WTC11 (cell line): ENCODE measurements at regions not wholly inside any gene's neighbourhood (a gene's known extent, or its start where the extent isn't known, plus 50 kb on each side); places are given as distances from the start of the nearest gene placed in this dataset.

Experiments used
- ATAC-seq: fragments of 200-7000 bp; cut with Tn5 transposase; 2 replicates; pipeline ENCODE4 v1.10.0; 2021; ENCODE audit warnings: mild to moderate bottlenecking, moderate library complexity
- CTCF ChIA-PET: fragments of 300-600 bp; sonication (Branson Sonifier 250); formaldehyde crosslinking; loops from one replicate; lab custom pipeline; 2021; ENCODE audit warnings: antibody characterized with exemption; lab: Charles Lee
- POLR2A ChIA-PET: fragments of 350-600 bp; sonication (Branson Sonifier 250); formaldehyde crosslinking; loops from one replicate; lab custom pipeline; 2021; ENCODE audit warnings: antibody characterized with exemption; lab: Charles Lee
- DNase-seq: peaks from one replicate; pipeline ENCODE4 v3.0.0; 2021; ENCODE audit warnings: low spot score
- H3K27ac Mint-ChIP-seq: 2 replicates; pipeline ENCODE4 v1.8.0; 2021; ENCODE audit warnings: mixed read lengths
- H3K27me3 Mint-ChIP-seq: 2 replicates; pipeline ENCODE4 v1.8.0; 2021; ENCODE audit warnings: low read depth, mild to moderate bottlenecking, moderate library complexity, mixed read lengths
- H3K36me3 Mint-ChIP-seq: 2 replicates; pipeline ENCODE4 v1.8.0; 2021; ENCODE audit warnings: mixed read lengths
- H3K4me1 Mint-ChIP-seq: 2 replicates; pipeline ENCODE4 v1.8.0; 2022; ENCODE audit warnings: mixed read lengths
- H3K4me3 Mint-ChIP-seq: 2 replicates; pipeline ENCODE4 v1.8.0; 2021; ENCODE audit warnings: mild to moderate bottlenecking, moderate library complexity, mixed read lengths
- H3K9me3 Mint-ChIP-seq: 2 replicates; pipeline ENCODE4 v1.8.0; 2021; ENCODE audit warnings: mixed read lengths
- ATF1 ChIP-seq: sonication (generic); formaldehyde crosslinking; IDR thresholded peaks from 2 replicates; pipeline ENCODE4 v1.8.1; 2023; ENCODE audit warnings: mild to moderate bottlenecking, moderate library complexity, missing genetic modification reagents
- CTCF ChIP-seq: fragments of 200-600 bp; IDR thresholded peaks from 2 replicates; pipeline ENCODE4 v1.8.0; 2022; ENCODE audit warnings: antibody characterized with exemption
- EMX1 ChIP-seq: fragments of 250-450 bp; sonication (Bioruptor Pico); IDR thresholded peaks from 2 replicates; pipeline ENCODE4 v1.8.0; 2021; ENCODE audit warnings: mild to moderate bottlenecking
- ETV6 ChIP-seq: sonication (generic); formaldehyde crosslinking; IDR thresholded peaks from 2 replicates; pipeline ENCODE4 v1.8.1; 2022; ENCODE audit warnings: mild to moderate bottlenecking, missing genetic modification reagents
- HMGA2 ChIP-seq: fragments of 250-450 bp; sonication (Bioruptor Pico); IDR thresholded peaks from 2 replicates; pipeline ENCODE4 v1.4.0; 2021; ENCODE audit warnings: mild to moderate bottlenecking, moderate library complexity
- IRF1 ChIP-seq: sonication (generic); formaldehyde crosslinking; IDR thresholded peaks from 2 replicates; pipeline ENCODE4 v1.8.0; 2023; ENCODE audit warnings: missing genetic modification reagents
- MLX ChIP-seq: sonication (generic); formaldehyde crosslinking; IDR thresholded peaks from 2 replicates; pipeline ENCODE4 v1.8.1; 2023; ENCODE audit warnings: mild to moderate bottlenecking, missing genetic modification reagents, moderate library complexity
- MXD4 ChIP-seq: fragments of 250-450 bp; sonication (Bioruptor Pico); IDR thresholded peaks from 2 replicates; pipeline ENCODE4 v1.8.0; 2021; ENCODE audit warnings: mild to moderate bottlenecking, moderate library complexity, borderline replicate concordance
- MYBL2 ChIP-seq: sonication (generic); formaldehyde crosslinking; IDR thresholded peaks from 2 replicates; pipeline ENCODE4 v1.8.1; 2023; ENCODE audit warnings: mild to moderate bottlenecking, moderate library complexity, missing genetic modification reagents
- NFATC4 ChIP-seq: fragments of 250-450 bp; sonication (Bioruptor Pico); IDR thresholded peaks from 2 replicates; pipeline ENCODE4 v1.9.0; 2021; ENCODE audit warnings: mild to moderate bottlenecking
- NFE2L1 ChIP-seq: sonication (generic); formaldehyde crosslinking; IDR thresholded peaks from 2 replicates; pipeline ENCODE4 v1.8.1; 2023; ENCODE audit warnings: missing genetic modification reagents
- NR1H2 ChIP-seq: sonication (generic); formaldehyde crosslinking; IDR thresholded peaks from 2 replicates; pipeline ENCODE4 v1.9.0; 2021; ENCODE audit warnings: mild to moderate bottlenecking, moderate library complexity, missing genetic modification reagents
- NR2C2 ChIP-seq: sonication (generic); formaldehyde crosslinking; IDR thresholded peaks from 2 replicates; pipeline ENCODE4 v1.8.0; 2022; ENCODE audit warnings: mild to moderate bottlenecking, missing genetic modification reagents
- OVOL2 ChIP-seq: fragments of 250-450 bp; sonication (Bioruptor Pico); IDR thresholded peaks from 2 replicates; pipeline ENCODE4 v1.9.0; 2021; ENCODE audit warnings: mild to moderate bottlenecking, borderline replicate concordance
- PRRX2 ChIP-seq: fragments of 250-450 bp; sonication (Bioruptor Pico); IDR thresholded peaks from 2 replicates; pipeline ENCODE4 v1.8.0; 2021; ENCODE audit warnings: mild to moderate bottlenecking
- RELA ChIP-seq: sonication (generic); formaldehyde crosslinking; IDR thresholded peaks from 2 replicates; pipeline ENCODE4 v1.8.1; 2022; ENCODE audit warnings: missing genetic modification reagents, mild to moderate bottlenecking, borderline replicate concordance
- SMAD3 ChIP-seq: sonication (generic); formaldehyde crosslinking; IDR thresholded peaks from 2 replicates; pipeline ENCODE4 v1.8.0; 2022; ENCODE audit warnings: missing genetic modification reagents, mild to moderate bottlenecking, borderline replicate concordance
- SMAD4 ChIP-seq: sonication (generic); formaldehyde crosslinking; IDR thresholded peaks from 2 replicates; pipeline ENCODE4 v1.8.0; 2022; ENCODE audit warnings: mild to moderate bottlenecking, missing genetic modification reagents
- ZNF219 ChIP-seq: sonication (generic); formaldehyde crosslinking; IDR thresholded peaks from 2 replicates; pipeline ENCODE4 v1.8.0; 2023; ENCODE audit warnings: missing genetic modification reagents, mild to moderate bottlenecking, borderline replicate concordance
- ZNF232 ChIP-seq: sonication (generic); formaldehyde crosslinking; IDR thresholded peaks from 2 replicates; pipeline ENCODE4 v1.8.0; 2022; ENCODE audit warnings: mild to moderate bottlenecking, missing genetic modification reagents
- ZNF317 ChIP-seq: sonication (generic); formaldehyde crosslinking; IDR thresholded peaks from 2 replicates; pipeline ENCODE4 v1.8.1; 2023; ENCODE audit warnings: low read depth, mild to moderate bottlenecking, moderate library complexity, missing genetic modification reagents, borderline replicate concordance
- ZNF396 ChIP-seq: fragments of 250-450 bp; sonication (Bioruptor Pico); IDR thresholded peaks from 2 replicates; pipeline ENCODE4 v1.8.0; 2021; ENCODE audit warnings: mild to moderate bottlenecking, moderate library complexity, borderline replicate concordance
- ZNF416 ChIP-seq: fragments of 250-450 bp; sonication (Bioruptor Pico); IDR thresholded peaks from 2 replicates; pipeline ENCODE4 v1.9.0; 2021; ENCODE audit warnings: mild to moderate bottlenecking, inconsistent platforms
- TF ChIP-seq, protein P1 (sequence below): sonication (generic); formaldehyde crosslinking; IDR thresholded peaks from 2 replicates; pipeline ENCODE4 v1.8.1; 2022; ENCODE audit warnings: missing genetic modification reagents, borderline replicate concordance
- TF ChIP-seq, protein P2 (sequence below): fragments of 250-450 bp; sonication (Bioruptor Pico); IDR thresholded peaks from 2 replicates; pipeline ENCODE4 v1.9.0; 2021; ENCODE audit warnings: mild to moderate bottlenecking
- TF ChIP-seq, protein P3 (sequence below): sonication (generic); formaldehyde crosslinking; IDR thresholded peaks from 2 replicates; pipeline ENCODE4 v1.8.0; 2023; ENCODE audit warnings: missing genetic modification reagents, mild to moderate bottlenecking, borderline replicate concordance

DNA sequence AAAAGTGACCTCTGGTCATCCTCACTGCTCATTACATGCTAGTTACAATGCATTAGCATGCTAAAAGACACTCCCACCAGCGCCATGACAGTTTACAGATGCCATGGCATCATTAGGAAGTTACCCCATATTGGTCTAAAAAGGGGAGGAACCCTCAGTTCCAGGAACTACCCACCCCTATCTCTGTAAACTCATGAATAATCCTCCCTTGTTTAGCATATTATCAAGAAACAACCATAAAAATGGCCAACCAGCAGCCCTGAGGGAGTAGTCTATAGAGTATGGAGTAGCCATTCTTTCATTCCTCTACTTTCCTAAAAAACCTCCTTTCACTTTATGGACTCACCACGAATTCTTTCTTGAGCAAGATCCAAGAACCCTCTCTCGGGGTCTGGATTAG, 89.4 kb downstream of the ATPSCKMT start:
- TF ChIP-seq ZNF219 (CRISPR knock-in tag): no peak
- no peak for TF ChIP-seq MXD4 (CRISPR knock-in tag)
- TF ChIP-seq MLX (CRISPR knock-in tag): no peak
- TF ChIP-seq CTCF: no peak
- TF ChIP-seq, protein P1, sequence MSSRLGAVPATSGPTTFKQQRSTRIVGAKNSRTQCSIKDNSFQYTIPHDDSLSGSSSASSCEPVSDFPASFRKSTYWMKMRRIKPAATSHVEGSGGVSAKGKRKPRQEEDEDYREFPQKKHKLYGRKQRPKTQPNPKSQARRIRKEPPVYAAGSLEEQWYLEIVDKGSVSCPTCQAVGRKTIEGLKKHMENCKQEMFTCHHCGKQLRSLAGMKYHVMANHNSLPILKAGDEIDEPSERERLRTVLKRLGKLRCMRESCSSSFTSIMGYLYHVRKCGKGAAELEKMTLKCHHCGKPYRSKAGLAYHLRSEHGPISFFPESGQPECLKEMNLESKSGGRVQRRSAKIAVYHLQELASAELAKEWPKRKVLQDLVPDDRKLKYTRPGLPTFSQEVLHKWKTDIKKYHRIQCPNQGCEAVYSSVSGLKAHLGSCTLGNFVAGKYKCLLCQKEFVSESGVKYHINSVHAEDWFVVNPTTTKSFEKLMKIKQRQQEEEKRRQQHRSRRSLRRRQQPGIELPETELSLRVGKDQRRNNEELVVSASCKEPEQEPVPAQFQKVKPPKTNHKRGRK: no peak
- no peak for TF ChIP-seq NR1H2
- no peak for TF ChIP-seq SMAD3 (CRISPR knock-in tag)
- no peak for TF ChIP-seq OVOL2 (CRISPR knock-in tag)
- TF ChIP-seq ZNF317 (CRISPR knock-in tag): no peak
- TF ChIP-seq NFATC4 (CRISPR knock-in tag): no peak
- TF ChIP-seq ZNF416 (CRISPR knock-in tag): no peak
- no peak for TF ChIP-seq MYBL2 (CRISPR knock-in tag)
- TF ChIP-seq ZNF232 (CRISPR knock-in tag): no peak
- TF ChIP-seq NR2C2 (CRISPR knock-in tag): no peak
- TF ChIP-seq HMGA2 (CRISPR knock-in tag): no peak
- ChIA-PET POLR2A (no interaction called here), CTCF (interaction anchor here (2.6 kb wide), 1 partner anchor 41 kb away, joined by 14 read pairs; no protein-coding TSS in a partner anchor)
- Mint-ChIP-seq H3K4me1 (peaks cover 62% of the 10 kb centered on the region), H3K36me3 (peaks cover 11% of the 10 kb centered on the region), H3K27ac (no peak overlapping the region), H3K9me3 (peaks cover 25% of the 10 kb centered on the region), H3K27me3 (no peaks in the 10 kb centered on the region), H3K4me3 (no peak overlapping the region)
- DNase-seq (no peak), ATAC-seq (no peak)

DNA sequence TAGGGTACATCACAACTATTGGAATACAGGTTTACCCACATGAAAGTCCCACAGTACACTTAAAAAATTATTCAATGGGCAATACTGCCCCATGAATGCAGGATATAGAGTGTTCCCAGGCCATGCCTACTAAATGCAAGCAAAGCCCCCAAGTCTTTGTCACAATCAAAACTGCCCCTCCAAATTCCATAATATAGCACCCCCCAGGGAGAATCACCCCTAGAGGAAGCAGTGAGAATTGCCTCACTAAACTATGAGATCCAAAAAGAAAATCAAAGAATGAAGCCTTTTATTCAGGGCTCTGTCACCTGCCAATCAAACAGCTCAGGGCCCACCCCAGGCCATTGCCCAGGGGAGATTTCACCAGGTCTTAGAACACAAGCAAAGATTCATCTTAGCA, 90.8 kb downstream of the ATPSCKMT start:
- no peaks in the 10 kb centered on the region for H3K27me3 Mint-ChIP-seq
- no peaks in the 10 kb centered on the region; the same call in 1 of the 2 replicates for H3K36me3 Mint-ChIP-seq
- peaks cover 62% of the 10 kb centered on the region for H3K4me1 Mint-ChIP-seq
- no peak overlapping the region for H3K4me3 Mint-ChIP-seq
- ATAC-seq (no peak), DNase-seq (no peak)
- TF ChIP-seq ZNF396 (CRISPR knock-in tag): no peak
- TF ChIP-seq PRRX2 (CRISPR knock-in tag): no peak
- TF ChIP-seq, protein P2, sequence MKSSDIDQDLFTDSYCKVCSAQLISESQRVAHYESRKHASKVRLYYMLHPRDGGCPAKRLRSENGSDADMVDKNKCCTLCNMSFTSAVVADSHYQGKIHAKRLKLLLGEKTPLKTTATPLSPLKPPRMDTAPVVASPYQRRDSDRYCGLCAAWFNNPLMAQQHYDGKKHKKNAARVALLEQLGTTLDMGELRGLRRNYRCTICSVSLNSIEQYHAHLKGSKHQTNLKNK: no peak
- TF ChIP-seq EMX1: no peak
- TF ChIP-seq MLX (CRISPR knock-in tag): no peak
- TF ChIP-seq NR1H2: no peak
- TF ChIP-seq ZNF232 (CRISPR knock-in tag): no peak
- no peak for TF ChIP-seq SMAD4 (CRISPR knock-in tag)
- TF ChIP-seq NFE2L1: no peak
- TF ChIP-seq RELA (CRISPR knock-in tag): no peak
- TF ChIP-seq ETV6 (CRISPR knock-in tag): no peak
- TF ChIP-seq, protein P3, sequence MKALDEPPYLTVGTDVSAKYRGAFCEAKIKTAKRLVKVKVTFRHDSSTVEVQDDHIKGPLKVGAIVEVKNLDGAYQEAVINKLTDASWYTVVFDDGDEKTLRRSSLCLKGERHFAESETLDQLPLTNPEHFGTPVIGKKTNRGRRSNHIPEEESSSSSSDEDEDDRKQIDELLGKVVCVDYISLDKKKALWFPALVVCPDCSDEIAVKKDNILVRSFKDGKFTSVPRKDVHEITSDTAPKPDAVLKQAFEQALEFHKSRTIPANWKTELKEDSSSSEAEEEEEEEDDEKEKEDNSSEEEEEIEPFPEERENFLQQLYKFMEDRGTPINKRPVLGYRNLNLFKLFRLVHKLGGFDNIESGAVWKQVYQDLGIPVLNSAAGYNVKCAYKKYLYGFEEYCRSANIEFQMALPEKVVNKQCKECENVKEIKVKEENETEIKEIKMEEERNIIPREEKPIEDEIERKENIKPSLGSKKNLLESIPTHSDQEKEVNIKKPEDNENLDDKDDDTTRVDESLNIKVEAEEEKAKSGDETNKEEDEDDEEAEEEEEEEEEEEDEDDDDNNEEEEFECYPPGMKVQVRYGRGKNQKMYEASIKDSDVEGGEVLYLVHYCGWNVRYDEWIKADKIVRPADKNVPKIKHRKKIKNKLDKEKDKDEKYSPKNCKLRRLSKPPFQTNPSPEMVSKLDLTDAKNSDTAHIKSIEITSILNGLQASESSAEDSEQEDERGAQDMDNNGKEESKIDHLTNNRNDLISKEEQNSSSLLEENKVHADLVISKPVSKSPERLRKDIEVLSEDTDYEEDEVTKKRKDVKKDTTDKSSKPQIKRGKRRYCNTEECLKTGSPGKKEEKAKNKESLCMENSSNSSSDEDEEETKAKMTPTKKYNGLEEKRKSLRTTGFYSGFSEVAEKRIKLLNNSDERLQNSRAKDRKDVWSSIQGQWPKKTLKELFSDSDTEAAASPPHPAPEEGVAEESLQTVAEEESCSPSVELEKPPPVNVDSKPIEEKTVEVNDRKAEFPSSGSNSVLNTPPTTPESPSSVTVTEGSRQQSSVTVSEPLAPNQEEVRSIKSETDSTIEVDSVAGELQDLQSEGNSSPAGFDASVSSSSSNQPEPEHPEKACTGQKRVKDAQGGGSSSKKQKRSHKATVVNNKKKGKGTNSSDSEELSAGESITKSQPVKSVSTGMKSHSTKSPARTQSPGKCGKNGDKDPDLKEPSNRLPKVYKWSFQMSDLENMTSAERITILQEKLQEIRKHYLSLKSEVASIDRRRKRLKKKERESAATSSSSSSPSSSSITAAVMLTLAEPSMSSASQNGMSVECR (CRISPR knock-in tag): no peak
- TF ChIP-seq ATF1 (CRISPR knock-in tag): no peak
- no peak for TF ChIP-seq IRF1 (CRISPR knock-in tag)
- POLR2A ChIA-PET: no interaction called here
- no peak overlapping the region for H3K27ac Mint-ChIP-seq
- peaks cover 11% of the 10 kb centered on the region for H3K9me3 Mint-ChIP-seq
- CTCF ChIA-PET: interaction anchor here (0.5 to 0.6 kb wide), 2 partner anchors 9 to 42 kb away, joined by 3 read pairs; no protein-coding TSS in a partner anchor
